Neural cell (in vitro differentiated cells): ENCODE measurements at regions not wholly inside any gene's neighbourhood (a gene's known extent, or its start where the extent isn't known, plus 50 kb on each side); places are given as distances from the start of the nearest gene placed in this dataset.

Source experiments
- H2AFZ ChIP-seq: fragments of 200-600, 300-800 bp; sonication (generic), shearing (Covaris generic); 2 replicates; pipeline ENCODE4 v1.6.0; 2014; ENCODE audit warnings: low read depth, mild to moderate bottlenecking, antibody characterized with exemption, low read length, moderate library complexity
- H3F3A ChIP-seq: fragments of 200-600 bp; shearing (Covaris generic); 2 replicates; pipeline ENCODE4 v1.6.1; 2016; ENCODE audit warnings: mild to moderate bottlenecking, moderate library complexity, mixed read lengths, antibody characterized with exemption, low read length; ENCODE audit not compliant: insufficient read depth, poor library complexity, severe bottlenecking
- H3K27ac ChIP-seq: fragments of 200-600, 300-800 bp; sonication (generic), shearing (Covaris generic); 2 replicates; pipeline ENCODE4 v1.5.1; 2014; ENCODE audit warnings: mild to moderate bottlenecking, low read length, moderate library complexity
- H3K27me3 ChIP-seq: fragments of 300-800, 200-600 bp; sonication (generic), shearing (Covaris generic); 2 replicates; pipeline ENCODE4 v1.6.0; 2014; ENCODE audit warnings: mild to moderate bottlenecking, low read depth, low read length, moderate library complexity; ENCODE audit not compliant: insufficient read depth
- H3K36me3 ChIP-seq: fragments of 300-800, 200-600 bp; sonication (generic), shearing (Covaris generic); 2 replicates; pipeline ENCODE4 v1.5.1; 2014; ENCODE audit warnings: mild to moderate bottlenecking, antibody characterized with exemption, low read length, moderate library complexity; ENCODE audit not compliant: insufficient read depth
- H3K4me2 ChIP-seq: fragments of 300-800, 200-600 bp; sonication (generic), shearing (Covaris generic); 2 replicates; pipeline ENCODE4 v1.6.0; 2014; ENCODE audit warnings: mild to moderate bottlenecking, low read length
- H3K4me3 ChIP-seq: fragments of 300-800, 200-600 bp; sonication (generic), shearing (Covaris generic); 2 replicates; pipeline ENCODE4 v1.5.1; 2014; ENCODE audit warnings: mild to moderate bottlenecking, low read length, moderate library complexity
- H3K79me2 ChIP-seq: fragments of 200-600 bp; shearing (Covaris generic); replicated peaks from 2 replicates; pipeline ENCODE4 v1.6.0; 2014; ENCODE audit warnings: mild to moderate bottlenecking, low read length, moderate library complexity; ENCODE audit not compliant: insufficient read depth
- H3K9ac ChIP-seq: fragments of 300-800, 200-600 bp; sonication (generic), shearing (Covaris generic); 2 replicates; pipeline ENCODE4 v1.6.1; 2016; ENCODE audit warnings: mild to moderate bottlenecking, low read length, mixed read lengths
- H3K9me2 ChIP-seq: fragments of 200-600 bp; shearing (Covaris generic); 2 replicates; pipeline ENCODE4 v1.6.1; 2016; ENCODE audit warnings: mild to moderate bottlenecking, low read length, mixed read lengths; ENCODE audit not compliant: insufficient read depth
- H3K9me3 ChIP-seq: fragments of 200-600, 300-800 bp; sonication (generic), shearing (Covaris generic); 2 replicates; pipeline ENCODE4 v1.6.1; 2016; ENCODE audit warnings: mild to moderate bottlenecking, mixed run types, low read length, moderate library complexity, mixed read lengths
- H4K20me1 ChIP-seq: fragments of 200-600 bp; shearing (Covaris generic); 2 replicates; pipeline ENCODE4 v1.6.1; 2016; ENCODE audit warnings: mild to moderate bottlenecking, mixed run types; ENCODE audit not compliant: insufficient read depth
- EP300 ChIP-seq: fragments of 450-650 bp; conservative IDR thresholded peaks from 2 replicates; pipeline ENCODE4 v1.6.1; 2014; ENCODE audit warnings: antibody characterized with exemption, mild to moderate bottlenecking, moderate library complexity; ENCODE audit not compliant: poor library complexity, severe bottlenecking
- EZH2 ChIP-seq: fragments of 200-600, 300-800 bp; shearing (Covaris generic), sonication (generic); IDR thresholded peaks from 2 replicates; pipeline ENCODE4 v1.6.1; 2014; ENCODE audit warnings: antibody characterized with exemption, low read length, borderline replicate concordance, mild to moderate bottlenecking; ENCODE audit not compliant: insufficient read depth, poor library complexity, severe bottlenecking
- MXI1 ChIP-seq: fragments of 450-650 bp; conservative IDR thresholded peaks from 2 replicates; pipeline ENCODE4 v1.6.1; 2014; ENCODE audit warnings: antibody characterized with exemption, mild to moderate bottlenecking; ENCODE audit not compliant: poor library complexity, severe bottlenecking
- POLR2AphosphoS5 ChIP-seq: IDR thresholded peaks from 2 replicates; pipeline ENCODE4 v1.6.1; 2012
- RAD21 ChIP-seq: fragments of 450-650 bp; conservative IDR thresholded peaks from 2 replicates; pipeline ENCODE4 v1.6.1; 2014; ENCODE audit warnings: antibody characterized with exemption, mild to moderate bottlenecking, moderate library complexity
- SMC3 ChIP-seq: fragments of 450-650 bp; conservative IDR thresholded peaks from 2 replicates; pipeline ENCODE4 v1.6.1; 2014; ENCODE audit warnings: antibody characterized with exemption, mild to moderate bottlenecking, moderate library complexity; ENCODE audit not compliant: poor library complexity
- TAF1 ChIP-seq: IDR thresholded peaks from 2 replicates; pipeline ENCODE4 v1.6.1; 2012; ENCODE audit warnings: low read depth
- TF ChIP-seq, protein P1 (sequence below): IDR thresholded peaks from 2 replicates; pipeline ENCODE4 v1.6.1; 2012; ENCODE audit warnings: borderline replicate concordance
- TF ChIP-seq, protein P2 (sequence below): fragments of 450-650 bp; IDR thresholded peaks from 2 replicates; pipeline ENCODE4 v1.5.1; 2014; ENCODE audit warnings: antibody characterized with exemption, mild to moderate bottlenecking, moderate library complexity; ENCODE audit not compliant: poor library complexity, severe bottlenecking

DNA sequence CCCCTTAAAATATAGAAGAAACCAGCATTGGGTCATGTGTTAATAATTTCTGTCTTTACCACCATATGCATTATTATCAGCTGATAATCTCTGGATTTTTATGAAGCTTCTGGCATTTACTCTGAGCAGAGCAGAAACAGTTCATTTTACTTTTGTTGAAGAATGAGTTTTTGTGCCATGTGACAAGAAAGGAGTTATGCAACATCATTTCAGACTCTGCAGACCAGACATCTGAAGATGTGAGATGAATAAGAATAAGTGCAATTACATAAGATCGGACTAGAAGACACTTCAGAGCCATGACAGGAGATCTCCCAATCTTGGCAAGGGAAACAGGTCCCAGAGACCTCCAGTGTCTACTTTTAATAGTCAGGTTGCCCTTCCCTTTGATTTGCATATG, 869.4 kb upstream of the VRK2 start:
- no peaks in the 10 kb centered on the region for H3K79me2 ChIP-seq
- TF ChIP-seq, protein P1, sequence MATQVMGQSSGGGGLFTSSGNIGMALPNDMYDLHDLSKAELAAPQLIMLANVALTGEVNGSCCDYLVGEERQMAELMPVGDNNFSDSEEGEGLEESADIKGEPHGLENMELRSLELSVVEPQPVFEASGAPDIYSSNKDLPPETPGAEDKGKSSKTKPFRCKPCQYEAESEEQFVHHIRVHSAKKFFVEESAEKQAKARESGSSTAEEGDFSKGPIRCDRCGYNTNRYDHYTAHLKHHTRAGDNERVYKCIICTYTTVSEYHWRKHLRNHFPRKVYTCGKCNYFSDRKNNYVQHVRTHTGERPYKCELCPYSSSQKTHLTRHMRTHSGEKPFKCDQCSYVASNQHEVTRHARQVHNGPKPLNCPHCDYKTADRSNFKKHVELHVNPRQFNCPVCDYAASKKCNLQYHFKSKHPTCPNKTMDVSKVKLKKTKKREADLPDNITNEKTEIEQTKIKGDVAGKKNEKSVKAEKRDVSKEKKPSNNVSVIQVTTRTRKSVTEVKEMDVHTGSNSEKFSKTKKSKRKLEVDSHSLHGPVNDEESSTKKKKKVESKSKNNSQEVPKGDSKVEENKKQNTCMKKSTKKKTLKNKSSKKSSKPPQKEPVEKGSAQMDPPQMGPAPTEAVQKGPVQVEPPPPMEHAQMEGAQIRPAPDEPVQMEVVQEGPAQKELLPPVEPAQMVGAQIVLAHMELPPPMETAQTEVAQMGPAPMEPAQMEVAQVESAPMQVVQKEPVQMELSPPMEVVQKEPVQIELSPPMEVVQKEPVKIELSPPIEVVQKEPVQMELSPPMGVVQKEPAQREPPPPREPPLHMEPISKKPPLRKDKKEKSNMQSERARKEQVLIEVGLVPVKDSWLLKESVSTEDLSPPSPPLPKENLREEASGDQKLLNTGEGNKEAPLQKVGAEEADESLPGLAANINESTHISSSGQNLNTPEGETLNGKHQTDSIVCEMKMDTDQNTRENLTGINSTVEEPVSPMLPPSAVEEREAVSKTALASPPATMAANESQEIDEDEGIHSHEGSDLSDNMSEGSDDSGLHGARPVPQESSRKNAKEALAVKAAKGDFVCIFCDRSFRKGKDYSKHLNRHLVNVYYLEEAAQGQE: no peak
- TF ChIP-seq POLR2AphosphoS5: no peak
- TF ChIP-seq, protein P2, sequence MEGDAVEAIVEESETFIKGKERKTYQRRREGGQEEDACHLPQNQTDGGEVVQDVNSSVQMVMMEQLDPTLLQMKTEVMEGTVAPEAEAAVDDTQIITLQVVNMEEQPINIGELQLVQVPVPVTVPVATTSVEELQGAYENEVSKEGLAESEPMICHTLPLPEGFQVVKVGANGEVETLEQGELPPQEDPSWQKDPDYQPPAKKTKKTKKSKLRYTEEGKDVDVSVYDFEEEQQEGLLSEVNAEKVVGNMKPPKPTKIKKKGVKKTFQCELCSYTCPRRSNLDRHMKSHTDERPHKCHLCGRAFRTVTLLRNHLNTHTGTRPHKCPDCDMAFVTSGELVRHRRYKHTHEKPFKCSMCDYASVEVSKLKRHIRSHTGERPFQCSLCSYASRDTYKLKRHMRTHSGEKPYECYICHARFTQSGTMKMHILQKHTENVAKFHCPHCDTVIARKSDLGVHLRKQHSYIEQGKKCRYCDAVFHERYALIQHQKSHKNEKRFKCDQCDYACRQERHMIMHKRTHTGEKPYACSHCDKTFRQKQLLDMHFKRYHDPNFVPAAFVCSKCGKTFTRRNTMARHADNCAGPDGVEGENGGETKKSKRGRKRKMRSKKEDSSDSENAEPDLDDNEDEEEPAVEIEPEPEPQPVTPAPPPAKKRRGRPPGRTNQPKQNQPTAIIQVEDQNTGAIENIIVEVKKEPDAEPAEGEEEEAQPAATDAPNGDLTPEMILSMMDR: no peak
- TF ChIP-seq EZH2: no peak
- no peak for TF ChIP-seq RAD21
- no peak for TF ChIP-seq TAF1
- no peak for TF ChIP-seq SMC3
- TF ChIP-seq MXI1: no peak
- TF ChIP-seq EP300: no peak
- H3K9me3 ChIP-seq: no peaks in the 10 kb centered on the region
- H3K4me3 ChIP-seq: no peak overlapping the region
- H3K27ac ChIP-seq: no peak overlapping the region
- H3F3A ChIP-seq: no peaks in the 10 kb centered on the region
- H3K27me3 ChIP-seq: no peaks in the 10 kb centered on the region
- H3K9me2 ChIP-seq: no peaks in the 10 kb centered on the region
- no peak overlapping the region for H3K9ac ChIP-seq
- no peak overlapping the region for H3K4me2 ChIP-seq
- no peaks in the 10 kb centered on the region for H4K20me1 ChIP-seq
- no peaks in the 10 kb centered on the region for H3K36me3 ChIP-seq
- H2AFZ ChIP-seq: no peak overlapping the region

DNA sequence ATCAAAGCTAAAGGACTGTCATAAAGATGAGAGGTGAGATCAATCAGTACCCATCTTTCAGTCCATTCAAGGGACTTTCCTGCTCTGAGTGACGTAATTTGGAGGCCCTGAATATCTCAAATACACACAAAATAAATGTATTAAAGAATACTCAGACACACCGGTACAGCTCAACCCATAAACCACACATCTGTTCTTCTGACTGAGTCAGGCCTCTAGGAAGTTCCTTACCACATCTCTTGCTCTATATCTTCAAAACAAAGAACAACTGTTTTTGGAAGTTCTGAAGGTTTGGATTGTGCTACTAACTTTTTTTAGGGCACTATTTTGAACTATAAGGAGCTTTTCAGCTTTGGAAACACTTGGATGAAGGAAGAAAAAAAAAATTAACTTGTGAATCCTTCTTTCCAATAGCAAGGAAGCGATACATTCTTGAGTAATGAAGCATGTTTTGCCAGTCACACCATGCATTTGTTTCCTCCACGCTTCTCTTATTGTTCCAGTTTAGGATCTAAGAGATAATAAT, 866.5 kb upstream of the VRK2 start:
- no peaks in the 10 kb centered on the region for H3K79me2 ChIP-seq
- no peak overlapping the region for H2AFZ ChIP-seq
- no peak for TF ChIP-seq MXI1
- TF ChIP-seq EP300: no peak
- H3K4me2 ChIP-seq: no peak overlapping the region
- H3K9me2 ChIP-seq: no peaks in the 10 kb centered on the region
- H3K27me3 ChIP-seq: no peaks in the 10 kb centered on the region
- no peaks in the 10 kb centered on the region for H3F3A ChIP-seq
- H3K36me3 ChIP-seq: no peaks in the 10 kb centered on the region
- H3K27ac ChIP-seq: no peak overlapping the region
- H3K9me3 ChIP-seq: no peaks in the 10 kb centered on the region
- no peaks in the 10 kb centered on the region for H4K20me1 ChIP-seq
- H3K4me3 ChIP-seq: no peak overlapping the region
- no peak overlapping the region for H3K9ac ChIP-seq

DNA sequence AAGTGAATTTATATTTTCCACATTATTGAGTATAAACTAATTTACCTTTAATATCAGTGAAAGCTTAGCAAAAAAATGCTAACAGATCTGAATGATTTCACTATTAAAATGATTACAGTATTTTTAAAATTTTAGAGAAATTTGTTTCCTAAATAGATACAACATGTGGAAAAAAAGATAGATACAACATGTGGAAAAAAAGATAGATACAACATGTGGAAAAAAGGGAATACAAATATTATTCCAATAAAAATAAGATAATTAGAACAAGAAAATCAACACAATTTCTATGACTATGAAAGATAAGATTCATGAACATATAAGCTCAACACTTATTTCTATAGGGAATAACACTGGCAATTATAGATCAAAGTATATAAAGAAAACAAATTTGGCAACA, 865.9 kb upstream of the VRK2 start:
- Histone ChIP-seq H3K79me2 (no peaks in the 10 kb centered on the region), H3K36me3 (no peaks in the 10 kb centered on the region), H3K4me2 (no peak overlapping the region), H3K9me3 (no peaks in the 10 kb centered on the region), H3K9ac (no peak overlapping the region), H3K4me3 (no peak overlapping the region), H3F3A (no peaks in the 10 kb centered on the region), H4K20me1 (no peaks in the 10 kb centered on the region), H2AFZ (no peak overlapping the region), H3K9me2 (no peaks in the 10 kb centered on the region), H3K27ac (no peak overlapping the region), H3K27me3 (no peaks in the 10 kb centered on the region)
- TF ChIP-seq, protein P2: no peak
- no peak for TF ChIP-seq MXI1
- no peak for TF ChIP-seq POLR2AphosphoS5
- TF ChIP-seq SMC3: no peak
- no peak for TF ChIP-seq EP300
- TF ChIP-seq, protein P1: no peak
- no peak for TF ChIP-seq RAD21
- no peak for TF ChIP-seq TAF1
- no peak for TF ChIP-seq EZH2
